ENCODE measurements at regions not wholly inside any gene's neighbourhood (a gene's known extent, or its start where the extent isn't known, plus 50 kb on each side); places are given as distances from the start of the nearest gene placed in this dataset.

DNA sequence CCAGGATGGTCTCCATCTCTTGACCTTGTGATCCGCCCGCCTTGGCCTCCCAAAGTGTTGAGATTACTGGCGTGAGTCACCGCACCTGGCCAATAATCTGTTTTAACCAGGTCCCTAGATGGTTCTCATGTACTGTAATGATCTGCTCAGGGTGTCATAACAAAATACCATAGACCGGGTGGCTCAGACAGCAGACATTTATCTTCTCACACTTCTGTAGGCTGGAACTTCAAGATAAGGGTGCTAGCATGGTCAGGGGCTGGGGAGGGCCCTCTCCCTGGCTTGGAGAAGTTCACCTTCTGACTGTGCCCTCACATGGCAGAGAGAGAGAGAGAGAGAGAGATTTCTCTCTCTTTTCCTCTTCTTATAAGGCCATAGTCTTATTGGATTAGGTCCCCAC lies 279.4 kb upstream of the LYZL1 start:
- H3K27ac Mint-ChIP-seq (ENCODE audit: unreplicated experiment) = no peak overlapping the region
- no peaks in the 10 kb centered on the region for H3K27me3 Mint-ChIP-seq (ENCODE audit: low read depth)
- H3K36me3 Mint-ChIP-seq (ENCODE audit: low read depth) = no peaks in the 10 kb centered on the region
- no peak overlapping the region for H3K4me3 Mint-ChIP-seq (ENCODE audit: unreplicated experiment)
- DNase-seq (ENCODE audit: low spot score) = no peak
- H3K4me1 Mint-ChIP-seq (ENCODE audit: low read depth) = peaks cover 22% of the 10 kb centered on the region
- no peak for TF ChIP-seq CTCF (IDR thresholded peaks at IDR 0.05)
- H3K9me3 Mint-ChIP-seq (ENCODE audit: low read depth) = peaks cover 4% of the 10 kb centered on the region

GRCh38 chr10:29011516-29011915 lies 277.4 kb upstream of the LYZL1 start:
- no peak for TF ChIP-seq CTCF (IDR thresholded peaks at IDR 0.05)
- DNase-seq (ENCODE audit: low spot score) = no peak
- no peaks in the 10 kb centered on the region for H3K36me3 Mint-ChIP-seq (ENCODE audit: low read depth)
- H3K27me3 Mint-ChIP-seq (ENCODE audit: low read depth) = no peaks in the 10 kb centered on the region
- no peak overlapping the region for H3K27ac Mint-ChIP-seq (ENCODE audit: unreplicated experiment)
- H3K4me1 Mint-ChIP-seq (ENCODE audit: low read depth) = peaks cover 26% of the 10 kb centered on the region
- H3K9me3 Mint-ChIP-seq (ENCODE audit: low read depth) = peaks cover 4% of the 10 kb centered on the region
- H3K4me3 Mint-ChIP-seq (ENCODE audit: unreplicated experiment) = no peak overlapping the region

DNA sequence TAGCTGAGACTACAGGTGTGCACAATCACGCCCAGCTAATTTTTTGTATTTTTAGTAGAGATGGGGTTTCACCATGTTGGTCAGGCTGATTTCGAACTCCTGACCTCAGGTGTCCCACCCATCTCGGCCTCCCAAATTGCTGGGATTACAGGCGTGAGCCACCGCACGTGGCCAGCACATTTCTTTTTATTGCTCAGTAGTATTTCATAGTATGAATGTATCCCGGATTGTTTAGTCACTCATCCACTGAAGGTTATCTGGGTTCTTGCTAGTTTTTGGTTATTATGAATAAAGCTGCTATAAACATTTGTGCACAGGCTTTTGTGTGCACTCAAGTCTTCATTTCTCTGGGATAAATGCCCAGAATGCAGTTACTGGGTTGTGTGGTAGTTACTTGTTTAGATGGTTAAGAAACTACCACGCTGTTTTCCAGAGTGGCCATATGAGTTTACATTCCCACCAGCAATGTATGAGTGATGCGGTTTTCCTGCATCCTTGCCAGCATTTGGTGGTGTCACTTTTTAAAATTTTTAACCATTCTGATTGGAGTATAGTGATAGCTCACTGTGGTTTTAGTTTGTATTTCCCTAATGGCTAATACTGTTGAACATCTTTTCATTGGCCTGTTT lies 275.8 kb upstream of the LYZL1 start:
- no peak for TF ChIP-seq CTCF (IDR thresholded peaks at IDR 0.05)
- Mint-ChIP-seq H3K36me3 (ENCODE audit: low read depth) (no peaks in the 10 kb centered on the region), H3K27me3 (ENCODE audit: low read depth) (no peaks in the 10 kb centered on the region), H3K27ac (ENCODE audit: unreplicated experiment) (no peak overlapping the region), H3K4me3 (ENCODE audit: unreplicated experiment) (no peak overlapping the region), H3K9me3 (ENCODE audit: low read depth) (peaks cover 10% of the 10 kb centered on the region), H3K4me1 (ENCODE audit: low read depth) (peaks cover 20% of the 10 kb centered on the region)
- no peak for DNase-seq (ENCODE audit: low spot score)

- Mint-ChIP-seq H3K4me1 (ENCODE audit: low read depth) (peaks cover 23% of the 10 kb centered on the region), H3K4me3 (ENCODE audit: unreplicated experiment) (no peak overlapping the region), H3K36me3 (ENCODE audit: low read depth) (no peaks in the 10 kb centered on the region), H3K9me3 (ENCODE audit: low read depth) (peaks cover 10% of the 10 kb centered on the region), H3K27ac (ENCODE audit: unreplicated experiment) (no peak overlapping the region), H3K27me3 (ENCODE audit: low read depth) (no peaks in the 10 kb centered on the region)
- no peak for DNase-seq (ENCODE audit: low spot score)
- no peak for TF ChIP-seq CTCF (IDR thresholded peaks at IDR 0.05)
Observed at GRCh38 chr10:29021591-29021990, 267.3 kb upstream of the LYZL1 start.

- Mint-ChIP-seq H3K9me3 (ENCODE audit: low read depth) (peaks cover 3% of the 10 kb centered on the region), H3K27ac (ENCODE audit: unreplicated experiment) (no peak overlapping the region), H3K4me1 (ENCODE audit: low read depth) (peaks cover 29% of the 10 kb centered on the region), H3K36me3 (ENCODE audit: low read depth) (no peaks in the 10 kb centered on the region), H3K27me3 (ENCODE audit: low read depth) (no peaks in the 10 kb centered on the region), H3K4me3 (ENCODE audit: unreplicated experiment) (no peak overlapping the region)
- no peak for DNase-seq (ENCODE audit: low spot score)
- no peak for TF ChIP-seq CTCF (IDR thresholded peaks at IDR 0.05)
Observed at GRCh38 chr10:29022513-29022912, 266.4 kb upstream of the LYZL1 start.
